ENCODE measurements at regions not wholly inside any gene's neighbourhood (a gene's known extent, or its start where the extent isn't known, plus 50 kb on each side); places are given as distances from the start of the nearest gene placed in this dataset.

GRCh38 chr9:129242191-129242941 lies 64.3 kb upstream of the IER5L start:
- DNase-seq (ENCODE audit: low read depth, low spot score) (no peak), ATAC-seq (no peak)
- no peaks in the 10 kb centered on the region for H3K36me3 ChIP-seq (ENCODE audit: control insufficient read depth in 1 of 2, insufficient read depth in 2 of 2, low read length in 2 of 2)
- H3K9me2 ChIP-seq (ENCODE audit: insufficient read depth), result no peaks in the 10 kb centered on the region
- H3K4me2 ChIP-seq (ENCODE audit: low read length), result no peak overlapping the region
- no TSS peak for BruUV-seq (replicated peaks)
- peaks cover 5 to 24% of the 10 kb centered on the region in 2 experiments for H3K4me1 ChIP-seq (ENCODE audit: control insufficient read depth in 1 of 2, insufficient read depth in 2 of 2, low read length in 2 of 2)
- no peaks in the 10 kb centered on the region for H3K79me2 ChIP-seq (ENCODE audit: insufficient read depth, low read length)
- RAD21 ChIA-PET (ENCODE audit: low non-redundant PET in 1 of 2, low total read pairs in 2 of 2, uncharacterized antibody in 2 of 2, unreplicated experiment in 2 of 2), result no interaction called here
- intact Hi-C loops (cut with micrococcal nuclease), result no loop called here
- H4K20me1 ChIP-seq (ENCODE audit: insufficient read depth), result no peaks in the 10 kb centered on the region
- no peak overlapping the region for H3K9ac ChIP-seq (ENCODE audit: low read length)
- no peaks in the 10 kb centered on the region for H3K27me3 ChIP-seq (ENCODE audit: insufficient read depth, low read length)
- CTCF ChIA-PET, result no interaction called here
- POLR2A ChIA-PET, result no interaction called here
- no peak overlapping the region for H3K4me3 ChIP-seq (replicated peaks in 1 of 2; ENCODE audit: low read depth in 1 of 2, low read length in 2 of 2)
- H3K9me3 ChIP-seq (ENCODE audit: control insufficient read depth in 1 of 2, insufficient read depth in 1 of 2, low read depth in 1 of 2, low read length in 2 of 2), result no peaks in the 10 kb centered on the region
- no peak overlapping the region for H3K27ac ChIP-seq (ENCODE audit: low read depth, low read length)
- TF ChIP-seq ZNF274 (IDR thresholded peaks at IDR 0.05; ENCODE audit: low read depth, low read length), result no peak
- no peak for TF ChIP-seq SIN3A (IDR thresholded peaks at IDR 0.05; ENCODE audit: low read depth)
- TF ChIP-seq REST (IDR thresholded peaks at IDR 0.05; ENCODE audit: low read depth), result no peak
- no peak for TF ChIP-seq ELF1 (IDR thresholded peaks at IDR 0.05; ENCODE audit: borderline replicate concordance, low read depth)
- no peak for TF ChIP-seq CBX3 (IDR thresholded peaks at IDR 0.05; ENCODE audit: low read depth)
- no peak for TF ChIP-seq CEBPB (IDR thresholded peaks at IDR 0.05; ENCODE audit: low read depth)
- TF ChIP-seq EZH2phosphoT487 (IDR thresholded peaks at IDR 0.05; ENCODE audit: borderline replicate concordance), result no peak
- no peak for TF ChIP-seq FOSL1 (IDR thresholded peaks at IDR 0.05; ENCODE audit: low read depth)
- TF ChIP-seq POLR2AphosphoS5 (IDR thresholded peaks at IDR 0.05; ENCODE audit: low read depth, low read length), result no peak
- no peak for TF ChIP-seq RAD21 (IDR thresholded peaks at IDR 0.05; ENCODE audit: low read depth)
- TF ChIP-seq EGR1 (IDR thresholded peaks at IDR 0.05; ENCODE audit: low read depth), result no peak
- TF ChIP-seq ATF3 (IDR thresholded peaks at IDR 0.05), result no peak
- no peak for TF ChIP-seq POLR2A (IDR thresholded peaks at IDR 0.05; ENCODE audit: borderline replicate concordance, extremely low read depth, insufficient read depth, insufficient read length)
- no peak for TF ChIP-seq YY1 (IDR thresholded peaks at IDR 0.05; ENCODE audit: extremely low read depth, insufficient replicate concordance, low read depth, low read length)
- TF ChIP-seq ZBTB33 (IDR thresholded peaks at IDR 0.05; ENCODE audit: extremely low read depth, insufficient replicate concordance, low read length), result no peak
- no peak for TF ChIP-seq SP1 (IDR thresholded peaks at IDR 0.05; ENCODE audit: low read depth)
- no peak for TF ChIP-seq JUND (IDR thresholded peaks at IDR 0.05)
- no peak overlapping the region for H2AFZ ChIP-seq (ENCODE audit: low read depth, low read length, poor library complexity, severe bottlenecking)
